ENCODE measurements at regions not wholly inside any gene's neighbourhood (a gene's known extent, or its start where the extent isn't known, plus 50 kb on each side); places are given as distances from the start of the nearest gene placed in this dataset.

DNA sequence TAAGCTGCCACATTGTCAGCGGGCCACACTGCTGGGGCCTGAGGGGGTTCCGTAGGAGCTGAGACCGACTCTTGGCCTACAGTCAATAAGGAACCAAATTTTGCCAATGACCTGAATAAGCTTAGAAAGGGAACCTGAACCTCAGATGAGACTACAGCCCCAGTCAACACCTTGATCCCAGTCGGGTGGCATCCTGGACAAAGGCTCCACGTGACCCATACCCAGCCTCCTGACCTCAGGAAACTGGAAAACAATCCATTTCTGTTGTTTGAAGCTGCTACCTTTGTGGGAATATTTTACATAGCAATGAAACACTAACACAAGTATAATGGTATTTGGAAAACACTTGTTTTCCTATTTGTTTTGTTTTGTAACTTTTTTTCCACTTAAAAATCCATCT is 179.9 kb upstream of the RALGAPA2 start:
- no peaks in the 10 kb centered on the region for H3K4me1 ChIP-seq (ENCODE audit: low read length)
- no peaks in the 10 kb centered on the region for H4K20me1 ChIP-seq (ENCODE audit: insufficient read depth, low read length)
- no peak overlapping the region for H3K27ac ChIP-seq (ENCODE audit: low read length)
- no peak overlapping the region for H3K4me3 ChIP-seq (ENCODE audit: low read length)
- H3K79me2 ChIP-seq (ENCODE audit: low read length): no peaks in the 10 kb centered on the region
- no peak overlapping the region for H3K4me2 ChIP-seq (ENCODE audit: low read length)
- H3K27me3 ChIP-seq (ENCODE audit: low read depth, low read length): peaks cover 16% of the 10 kb centered on the region
- no peaks in the 10 kb centered on the region for H3K9me3 ChIP-seq (ENCODE audit: insufficient read depth, low read length)
- H2AFZ ChIP-seq (ENCODE audit: low read depth, low read length): no peak overlapping the region
- no peak overlapping the region for H3K9ac ChIP-seq (ENCODE audit: low read length)
- TF ChIP-seq, protein P1, sequence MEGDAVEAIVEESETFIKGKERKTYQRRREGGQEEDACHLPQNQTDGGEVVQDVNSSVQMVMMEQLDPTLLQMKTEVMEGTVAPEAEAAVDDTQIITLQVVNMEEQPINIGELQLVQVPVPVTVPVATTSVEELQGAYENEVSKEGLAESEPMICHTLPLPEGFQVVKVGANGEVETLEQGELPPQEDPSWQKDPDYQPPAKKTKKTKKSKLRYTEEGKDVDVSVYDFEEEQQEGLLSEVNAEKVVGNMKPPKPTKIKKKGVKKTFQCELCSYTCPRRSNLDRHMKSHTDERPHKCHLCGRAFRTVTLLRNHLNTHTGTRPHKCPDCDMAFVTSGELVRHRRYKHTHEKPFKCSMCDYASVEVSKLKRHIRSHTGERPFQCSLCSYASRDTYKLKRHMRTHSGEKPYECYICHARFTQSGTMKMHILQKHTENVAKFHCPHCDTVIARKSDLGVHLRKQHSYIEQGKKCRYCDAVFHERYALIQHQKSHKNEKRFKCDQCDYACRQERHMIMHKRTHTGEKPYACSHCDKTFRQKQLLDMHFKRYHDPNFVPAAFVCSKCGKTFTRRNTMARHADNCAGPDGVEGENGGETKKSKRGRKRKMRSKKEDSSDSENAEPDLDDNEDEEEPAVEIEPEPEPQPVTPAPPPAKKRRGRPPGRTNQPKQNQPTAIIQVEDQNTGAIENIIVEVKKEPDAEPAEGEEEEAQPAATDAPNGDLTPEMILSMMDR (IDR thresholded peaks at IDR 0.05; ENCODE audit: low read depth, low read length): no peak
- TF ChIP-seq EZH2phosphoT487 (IDR thresholded peaks at IDR 0.05; ENCODE audit: low read depth): no peak
- no peaks in the 10 kb centered on the region for H3K36me3 ChIP-seq (replicated peaks; ENCODE audit: low read depth, low read length)

DNA sequence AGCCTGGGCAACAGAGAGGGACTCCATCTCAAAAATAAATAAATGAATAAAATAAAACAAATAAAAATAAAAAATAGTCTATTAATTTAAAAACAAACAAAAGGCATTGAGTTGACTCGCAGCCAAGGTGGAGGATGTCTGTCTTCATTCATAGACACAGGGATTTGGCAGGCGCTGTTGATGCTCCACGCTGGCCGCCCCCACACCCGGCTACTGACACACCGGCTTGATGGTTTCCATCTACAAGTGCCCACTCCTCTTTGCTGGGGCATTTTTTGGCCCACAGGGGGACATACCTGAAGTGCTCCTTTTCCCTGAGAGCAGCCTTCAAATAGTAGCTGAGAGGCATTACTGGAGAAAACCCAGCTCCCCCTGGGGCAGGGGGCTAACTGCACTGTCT is 178.3 kb upstream of the RALGAPA2 start:
- Histone ChIP-seq H3K4me2 (ENCODE audit: low read length) (no peak overlapping the region), H4K20me1 (ENCODE audit: insufficient read depth, low read length) (no peaks in the 10 kb centered on the region), H3K27me3 (ENCODE audit: low read depth, low read length) (peaks cover 13% of the 10 kb centered on the region), H3K9ac (ENCODE audit: low read length) (no peak overlapping the region), H3K36me3 (replicated peaks; ENCODE audit: low read depth, low read length) (no peaks in the 10 kb centered on the region), H3K79me2 (ENCODE audit: low read length) (no peaks in the 10 kb centered on the region), H3K4me3 (ENCODE audit: low read length) (no peak overlapping the region), H3K4me1 (ENCODE audit: low read length) (no peaks in the 10 kb centered on the region), H3K9me3 (ENCODE audit: insufficient read depth, low read length) (no peaks in the 10 kb centered on the region), H3K27ac (ENCODE audit: low read length) (no peak overlapping the region), H2AFZ (ENCODE audit: low read depth, low read length) (no peak overlapping the region)
- TF ChIP-seq, protein P1 (IDR thresholded peaks at IDR 0.05; ENCODE audit: low read depth, low read length): no peak
- no peak for TF ChIP-seq EZH2phosphoT487 (IDR thresholded peaks at IDR 0.05; ENCODE audit: low read depth)

DNA sequence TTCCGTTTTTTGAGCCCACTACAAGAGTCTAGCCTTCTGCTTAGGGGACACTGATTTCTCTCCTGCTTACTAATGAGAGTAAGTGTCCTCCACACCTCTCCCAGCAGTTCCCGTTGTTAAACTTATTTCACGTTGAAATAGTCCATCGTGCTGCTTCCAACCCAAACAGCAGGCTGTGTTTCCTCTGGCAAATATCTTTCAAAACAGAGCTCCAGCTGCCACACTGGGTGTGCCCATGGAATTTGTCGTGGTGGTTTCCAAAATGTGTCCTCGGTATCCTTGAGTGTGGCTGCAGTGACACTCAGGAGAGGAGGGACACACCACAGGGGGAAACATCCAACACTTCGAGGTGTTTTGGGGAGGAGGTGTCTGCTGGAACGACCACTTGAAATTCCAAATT is 176.5 kb upstream of the RALGAPA2 start:
- Histone ChIP-seq H3K27ac (ENCODE audit: low read length) (no peak overlapping the region), H3K4me1 (ENCODE audit: low read length) (no peaks in the 10 kb centered on the region), H3K9me3 (ENCODE audit: insufficient read depth, low read length) (no peaks in the 10 kb centered on the region), H3K27me3 (ENCODE audit: low read depth, low read length) (peaks cover 7% of the 10 kb centered on the region), H3K9ac (ENCODE audit: low read length) (no peak overlapping the region), H3K4me2 (ENCODE audit: low read length) (no peak overlapping the region), H3K4me3 (ENCODE audit: low read length) (no peak overlapping the region), H3K79me2 (ENCODE audit: low read length) (no peaks in the 10 kb centered on the region), H3K36me3 (replicated peaks; ENCODE audit: low read depth, low read length) (no peaks in the 10 kb centered on the region), H4K20me1 (ENCODE audit: insufficient read depth, low read length) (no peaks in the 10 kb centered on the region), H2AFZ (ENCODE audit: low read depth, low read length) (no peak overlapping the region)
- TF ChIP-seq, protein P1 (IDR thresholded peaks at IDR 0.05; ENCODE audit: low read depth, low read length): no peak
- no peak for TF ChIP-seq EZH2phosphoT487 (IDR thresholded peaks at IDR 0.05; ENCODE audit: low read depth)

DNA sequence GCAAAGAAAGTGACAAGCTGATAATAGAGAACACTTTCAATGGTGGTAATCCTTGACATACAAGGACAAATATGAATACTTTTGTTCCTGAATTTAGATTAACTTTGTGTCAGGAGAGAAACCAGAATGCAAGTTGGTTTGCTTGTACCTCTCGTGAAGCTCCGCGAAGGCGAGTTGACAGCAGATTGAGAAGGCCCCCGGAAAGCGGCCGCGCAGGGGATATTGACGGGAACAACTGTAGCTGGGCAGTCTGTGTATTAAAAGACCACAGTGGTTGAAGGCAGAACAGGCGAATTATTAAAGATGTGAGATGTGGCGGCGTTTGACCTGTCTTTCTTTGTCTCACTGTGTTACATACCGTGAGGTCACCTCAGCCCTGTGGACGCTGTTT is 175.8 kb upstream of the RALGAPA2 start:
- H3K36me3 ChIP-seq (replicated peaks; ENCODE audit: low read depth, low read length): no peaks in the 10 kb centered on the region
- H3K27ac ChIP-seq (ENCODE audit: low read length): no peak overlapping the region
- H3K9me3 ChIP-seq (ENCODE audit: insufficient read depth, low read length): no peaks in the 10 kb centered on the region
- H4K20me1 ChIP-seq (ENCODE audit: insufficient read depth, low read length): no peaks in the 10 kb centered on the region
- no peaks in the 10 kb centered on the region for H3K79me2 ChIP-seq (ENCODE audit: low read length)
- H3K27me3 ChIP-seq (ENCODE audit: low read depth, low read length): peaks cover 7% of the 10 kb centered on the region; the same call in 1 of the 2 replicates
- no peaks in the 10 kb centered on the region for H3K4me1 ChIP-seq (ENCODE audit: low read length)
- no peak overlapping the region for H3K4me2 ChIP-seq (ENCODE audit: low read length)
- no peak overlapping the region for H3K9ac ChIP-seq (ENCODE audit: low read length)
- H2AFZ ChIP-seq (ENCODE audit: low read depth, low read length): no peak overlapping the region
- TF ChIP-seq EZH2phosphoT487 (IDR thresholded peaks at IDR 0.05; ENCODE audit: low read depth): no peak
- TF ChIP-seq, protein P1 (IDR thresholded peaks at IDR 0.05; ENCODE audit: low read depth, low read length): no peak
- H3K4me3 ChIP-seq (ENCODE audit: low read length): no peak overlapping the region
